PC-3 (cell line): ENCODE measurements at regions not wholly inside any gene's neighbourhood (a gene's known extent, or its start where the extent isn't known, plus 50 kb on each side); places are given as distances from the start of the nearest gene placed in this dataset.
"Not testable (repeated sequence)": the region's sequence is repeated elsewhere in the genome, so short reads cannot be mapped to it uniquely, and the experiment has no call there.

Source experiments
- ATAC-seq: fragments of 200-7000 bp; cut with Tn5 transposase; 2 replicates; pipeline ENCODE4 v1.9.1; 2020; ENCODE audit warnings: mild to moderate bottlenecking, moderate library complexity
- BruUV-seq: library from RNA; stranded (reverse); fragments of 400-500 nt; replicated peaks from 2 replicates; lab custom pipeline; 2021; lab: Mats Ljungman, UMichigan
- CTCF ChIA-PET: fragments of 300-600 bp; sonication (Branson Sonifier 250); formaldehyde crosslinking; loops from one replicate; lab custom pipeline; 2022; ENCODE audit warnings: antibody characterized with exemption; lab: Charles Lee
- POLR2A ChIA-PET: fragments of 300-600 bp; sonication (Branson Sonifier 250); formaldehyde crosslinking; loops from one replicate; lab custom pipeline; 2022; ENCODE audit warnings: antibody characterized with exemption; ENCODE audit not compliant: unreplicated experiment; lab: Charles Lee
- DNase-seq: peaks from one replicate; pipeline ENCODE4 v3.0.0-alpha.2; 2015
- H2AFZ ChIP-seq: fragments of 300-600 bp; sonication (generic); 2 replicates; pipeline ENCODE4 v1.6.0; 2016; ENCODE audit warnings: antibody characterized with exemption, low read length
- H3F3A ChIP-seq: fragments of 300-600 bp; sonication (generic); one replicate; pipeline ENCODE4 v1.6.0; 2017; ENCODE audit warnings: antibody characterized with exemption, low read length, control low read depth, mild to moderate bottlenecking; ENCODE audit not compliant: unreplicated experiment
- H3K27ac ChIP-seq: fragments of 300-600 bp; sonication (generic); 2 replicates; pipeline ENCODE4 v1.5.1; 2016; ENCODE audit warnings: mild to moderate bottlenecking, low read length
- H3K27me3 ChIP-seq: fragments of 300-600 bp; sonication (generic); 2 replicates; pipeline ENCODE4 v1.6.1; 2016; ENCODE audit warnings: low read length, mixed read lengths
- H3K36me3 ChIP-seq: fragments of 300-600 bp; sonication (generic); 2 replicates; pipeline ENCODE4 v1.6.1; 2016; ENCODE audit warnings: low read depth, mixed run types, low read length, mixed read lengths
- H3K4me1 ChIP-seq: fragments of 300-600 bp; sonication (generic); 2 replicates; pipeline ENCODE4 v1.5.1; 2016; ENCODE audit warnings: low read length; ENCODE audit not compliant: insufficient read depth
- H3K4me2 ChIP-seq: fragments of 300-600 bp; sonication (generic); 2 replicates; pipeline ENCODE4 v1.6.0; 2016; ENCODE audit warnings: low read length
- H3K4me3 ChIP-seq: fragments of 300-600 bp; sonication (generic); 2 replicates; pipeline ENCODE4 v1.5.1; 2016; ENCODE audit warnings: mild to moderate bottlenecking, low read length, mixed read lengths
- H3K79me2 ChIP-seq: fragments of 300-600 bp; sonication (generic); 2 replicates; pipeline ENCODE4 v1.6.1; 2017; ENCODE audit warnings: low read length, mixed read lengths
- H3K9ac ChIP-seq: fragments of 300-600 bp; sonication (generic); 2 replicates; pipeline ENCODE4 v1.6.0; 2016; ENCODE audit warnings: mild to moderate bottlenecking, low read length
- H3K9me2 ChIP-seq: fragments of 300-600 bp; sonication (generic); replicated peaks from 2 replicates; pipeline ENCODE4 v1.6.1; 2016; ENCODE audit warnings: mixed run types, low read length, mixed read lengths
- H3K9me3 ChIP-seq: fragments of 300-600 bp; sonication (generic); 2 replicates; pipeline ENCODE4 v1.6.1; 2016; ENCODE audit warnings: low read length, mixed read lengths
- H4K20me1 ChIP-seq: fragments of 300-600 bp; sonication (generic); 2 replicates; pipeline ENCODE4 v1.6.1; 2016; ENCODE audit warnings: low read length, mixed read lengths
- EZH2 ChIP-seq: fragments of 300-600 bp; sonication (generic); IDR thresholded peaks from one replicate; pipeline ENCODE4 v1.6.1; 2017; ENCODE audit warnings: antibody characterized with exemption, mild to moderate bottlenecking, low read length; ENCODE audit not compliant: unreplicated experiment
- EZH2phosphoT487 ChIP-seq: fragments of 300-600 bp; sonication (generic); IDR thresholded peaks from 2 replicates; pipeline ENCODE4 v1.6.1; 2018; ENCODE audit warnings: mild to moderate bottlenecking, antibody characterized with exemption, low read length, borderline replicate concordance
- intact Hi-C: fragments of 100-400 bp; cut with micrococcal nuclease; formaldehyde crosslinking; loops from 2 replicates; pipeline ENCODE4 v1.9.0; 2023
- TF ChIP-seq, protein P1 (sequence below): fragments of 300-600 bp; sonication (generic); conservative IDR thresholded peaks from 2 replicates; pipeline ENCODE4 v1.5.1; 2017; ENCODE audit warnings: antibody characterized with exemption, low read depth, mild to moderate bottlenecking, low read length

DNA sequence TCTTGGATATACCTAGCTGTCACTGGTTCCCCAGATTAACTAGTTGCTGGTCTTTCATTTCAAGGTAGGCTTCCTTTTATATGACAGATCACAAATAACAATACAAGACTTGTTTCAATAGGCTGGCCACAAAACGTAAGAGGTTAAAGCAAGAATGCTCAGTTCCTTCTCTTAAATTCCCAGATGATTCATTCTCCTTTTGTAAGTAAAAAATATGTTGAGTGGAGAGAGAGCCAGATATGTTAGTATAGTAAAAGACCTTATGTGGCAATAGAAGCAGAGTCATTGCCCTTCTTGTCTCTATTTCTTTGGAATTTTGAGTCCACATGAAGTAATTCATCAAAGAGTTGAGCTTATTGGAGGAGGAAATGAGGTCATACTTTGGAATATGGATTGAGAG, 939.0 kb upstream of the ATXN7L3B start:
- Histone ChIP-seq H3K9me3 (no peaks in the 10 kb centered on the region), H3K4me2 (no peak overlapping the region), H2AFZ (no peak overlapping the region), H3F3A (no peaks in the 10 kb centered on the region), H3K36me3 (no peaks in the 10 kb centered on the region), H3K79me2 (no peaks in the 10 kb centered on the region), H4K20me1 (no peaks in the 10 kb centered on the region), H3K27ac (no peak overlapping the region), H3K27me3 (no peaks in the 10 kb centered on the region), H3K4me1 (no peaks in the 10 kb centered on the region), H3K4me3 (no peak overlapping the region), H3K9ac (no peak overlapping the region), H3K9me2 (no peaks in the 10 kb centered on the region)
- no peak for ATAC-seq
- CTCF ChIA-PET, result no interaction called here
- no peak for DNase-seq
- POLR2A ChIA-PET, result no interaction called here
- BruUV-seq, result no TSS peak
- TF ChIP-seq EZH2phosphoT487 (no peak), EZH2 (no peak)
- TF ChIP-seq, protein P1, sequence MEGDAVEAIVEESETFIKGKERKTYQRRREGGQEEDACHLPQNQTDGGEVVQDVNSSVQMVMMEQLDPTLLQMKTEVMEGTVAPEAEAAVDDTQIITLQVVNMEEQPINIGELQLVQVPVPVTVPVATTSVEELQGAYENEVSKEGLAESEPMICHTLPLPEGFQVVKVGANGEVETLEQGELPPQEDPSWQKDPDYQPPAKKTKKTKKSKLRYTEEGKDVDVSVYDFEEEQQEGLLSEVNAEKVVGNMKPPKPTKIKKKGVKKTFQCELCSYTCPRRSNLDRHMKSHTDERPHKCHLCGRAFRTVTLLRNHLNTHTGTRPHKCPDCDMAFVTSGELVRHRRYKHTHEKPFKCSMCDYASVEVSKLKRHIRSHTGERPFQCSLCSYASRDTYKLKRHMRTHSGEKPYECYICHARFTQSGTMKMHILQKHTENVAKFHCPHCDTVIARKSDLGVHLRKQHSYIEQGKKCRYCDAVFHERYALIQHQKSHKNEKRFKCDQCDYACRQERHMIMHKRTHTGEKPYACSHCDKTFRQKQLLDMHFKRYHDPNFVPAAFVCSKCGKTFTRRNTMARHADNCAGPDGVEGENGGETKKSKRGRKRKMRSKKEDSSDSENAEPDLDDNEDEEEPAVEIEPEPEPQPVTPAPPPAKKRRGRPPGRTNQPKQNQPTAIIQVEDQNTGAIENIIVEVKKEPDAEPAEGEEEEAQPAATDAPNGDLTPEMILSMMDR, result no peak
- intact Hi-C loops, result no loop called here

DNA sequence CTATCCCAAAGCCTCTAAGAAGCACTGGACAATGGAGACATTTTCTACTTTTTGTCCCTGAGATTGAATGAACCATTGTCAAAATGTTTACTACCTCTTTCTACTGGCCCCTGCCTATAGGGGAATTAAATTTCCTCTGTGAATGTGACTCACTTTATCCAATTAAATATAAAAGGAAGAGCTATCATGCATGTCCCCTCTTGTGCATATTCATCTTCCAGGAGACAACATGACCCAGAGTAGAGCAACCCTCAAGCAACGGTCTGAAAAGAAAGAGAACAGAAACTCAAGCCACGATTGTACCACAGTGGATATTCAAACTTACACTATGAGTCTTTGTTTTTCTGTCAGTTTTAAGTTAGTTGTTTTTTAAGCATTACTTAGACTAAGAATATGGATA, 938.4 kb upstream of the ATXN7L3B start:
- no peak overlapping the region for H3K9ac ChIP-seq
- DNase-seq (no peak), ATAC-seq (no peak)
- BruUV-seq, result no TSS peak
- no peaks in the 10 kb centered on the region for H3F3A ChIP-seq
- no peaks in the 10 kb centered on the region for H3K36me3 ChIP-seq
- H3K9me2 ChIP-seq, result no peaks in the 10 kb centered on the region
- no peak overlapping the region for H3K27ac ChIP-seq
- no peaks in the 10 kb centered on the region for H3K79me2 ChIP-seq
- no peaks in the 10 kb centered on the region for H4K20me1 ChIP-seq
- no peak overlapping the region for H3K4me2 ChIP-seq
- TF ChIP-seq EZH2 (no peak), EZH2phosphoT487 (no peak)
- TF ChIP-seq, protein P1, result no peak
- H3K4me3 ChIP-seq, result no peak overlapping the region
- ChIA-PET POLR2A (no interaction called here), CTCF (no interaction called here)
- H2AFZ ChIP-seq, result no peak overlapping the region
- H3K4me1 ChIP-seq, result no peaks in the 10 kb centered on the region
- no peaks in the 10 kb centered on the region for H3K27me3 ChIP-seq
- no peaks in the 10 kb centered on the region for H3K9me3 ChIP-seq
- intact Hi-C loops, result no loop called here

DNA sequence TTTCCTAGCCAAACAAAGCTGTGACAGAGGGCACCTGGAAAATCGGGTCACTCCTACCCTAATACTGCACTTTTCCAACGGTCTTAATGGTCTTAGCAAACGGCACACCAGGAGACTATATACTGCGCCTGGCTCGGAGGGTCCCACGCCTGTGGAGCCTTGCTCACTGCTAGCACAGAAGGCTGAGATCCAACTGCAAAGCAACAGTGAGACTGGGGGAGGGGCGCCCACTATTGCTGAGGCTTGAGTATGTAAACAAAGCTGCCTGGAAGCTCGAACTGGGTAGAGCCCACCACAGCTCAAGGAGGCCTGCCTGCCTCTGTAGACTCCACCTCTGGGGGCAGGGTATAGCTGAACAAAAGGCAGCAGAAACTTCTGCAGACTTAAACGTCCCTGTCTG, 931.7 kb upstream of the ATXN7L3B start:
- H3K9me2 ChIP-seq, H2AFZ ChIP-seq, intact Hi-C loops, H3K9me3 ChIP-seq, H3K9ac ChIP-seq, H4K20me1 ChIP-seq, H3K79me2 ChIP-seq, BruUV-seq, H3K27me3 ChIP-seq, H3K4me1 ChIP-seq, H3F3A ChIP-seq, H3K4me2 ChIP-seq, POLR2A ChIA-PET, H3K27ac ChIP-seq, H3K4me3 ChIP-seq, DNase-seq, ATAC-seq, CTCF ChIA-PET, H3K36me3 ChIP-seq: not testable (repeated sequence)
